Duodenal mucosa (tissue), 2 donors: ENCODE measurements at regions not wholly inside any gene's neighbourhood (a gene's known extent, or its start where the extent isn't known, plus 50 kb on each side); places are given as distances from the start of the nearest gene placed in this dataset.
"Not testable (repeated sequence)": the region's sequence is repeated elsewhere in the genome, so short reads cannot be mapped to it uniquely, and the experiment has no call there.

Source experiments
- H3K27ac ChIP-seq: one replicate; pipeline ENCODE4 v1.7.0; 2013; ENCODE audit warnings: low read depth, low read length
- H3K27me3 ChIP-seq, 2 donors: one replicate each; pipeline ENCODE4 v1.7.0; 2013; ENCODE audit warnings: low read length in 2 of 2, control low read depth in 1 of 2; ENCODE audit not compliant: insufficient read depth in 2 of 2, control insufficient read depth in 1 of 2
- H3K36me3 ChIP-seq, 2 donors: one replicate each; pipeline ENCODE4 v1.7.0; 2013; ENCODE audit warnings: low read length in 2 of 2, control low read depth in 1 of 2; ENCODE audit not compliant: insufficient read depth in 2 of 2, control insufficient read depth in 1 of 2
- H3K4me1 ChIP-seq, 2 donors: one replicate each; pipeline ENCODE4 v1.7.0; 2013; ENCODE audit warnings: low read length in 2 of 2, control low read depth in 1 of 2; ENCODE audit not compliant: insufficient read depth in 2 of 2, control insufficient read depth in 1 of 2
- H3K4me3 ChIP-seq, 2 donors: one replicate each; pipeline ENCODE4 v1.7.0; 2013; ENCODE audit warnings: low read length in 2 of 2, low read depth in 1 of 2
- H3K9ac ChIP-seq, 2 donors: one replicate each; pipeline ENCODE4 v1.7.0; 2013; ENCODE audit warnings: low read length in 2 of 2, low read depth in 1 of 2
- H3K9me3 ChIP-seq, 2 donors: one replicate each; pipeline ENCODE4 v1.7.0; 2013; ENCODE audit warnings: low read length in 2 of 2, control low read depth in 1 of 2; ENCODE audit not compliant: control insufficient read depth in 1 of 2

- H3K4me3 ChIP-seq, H3K9me3 ChIP-seq, H3K9ac ChIP-seq, H3K27ac ChIP-seq, H3K36me3 ChIP-seq, H3K27me3 ChIP-seq, H3K4me1 ChIP-seq: not testable (repeated sequence)
Observed at GRCh38 chr5:124836314-124836713, 89.9 kb upstream of the ZNF608 start.

- Histone ChIP-seq H3K27me3 (no peaks in the 10 kb centered on the region), H3K9me3 (no peaks in the 10 kb centered on the region), H3K27ac (no peak overlapping the region), H3K4me1 (no peaks in the 10 kb centered on the region), H3K4me3 (no peak overlapping the region), H3K9ac (no peak overlapping the region), H3K36me3 (no peaks in the 10 kb centered on the region)
Observed at GRCh38 chr5:124839371-124839998, 93.0 kb upstream of the ZNF608 start.

- H3K4me3 ChIP-seq: no peak overlapping the region
- H3K27ac ChIP-seq: no peak overlapping the region
- H3K9ac ChIP-seq: no peak overlapping the region
- H3K27me3 ChIP-seq: no peaks in the 10 kb centered on the region
- H3K36me3 ChIP-seq: no peaks in the 10 kb centered on the region
- no peaks in the 10 kb centered on the region for H3K4me1 ChIP-seq
- no peaks in the 10 kb centered on the region for H3K9me3 ChIP-seq
Observed at GRCh38 chr5:124841829-124842712, 95.6 kb upstream of the ZNF608 start.

DNA sequence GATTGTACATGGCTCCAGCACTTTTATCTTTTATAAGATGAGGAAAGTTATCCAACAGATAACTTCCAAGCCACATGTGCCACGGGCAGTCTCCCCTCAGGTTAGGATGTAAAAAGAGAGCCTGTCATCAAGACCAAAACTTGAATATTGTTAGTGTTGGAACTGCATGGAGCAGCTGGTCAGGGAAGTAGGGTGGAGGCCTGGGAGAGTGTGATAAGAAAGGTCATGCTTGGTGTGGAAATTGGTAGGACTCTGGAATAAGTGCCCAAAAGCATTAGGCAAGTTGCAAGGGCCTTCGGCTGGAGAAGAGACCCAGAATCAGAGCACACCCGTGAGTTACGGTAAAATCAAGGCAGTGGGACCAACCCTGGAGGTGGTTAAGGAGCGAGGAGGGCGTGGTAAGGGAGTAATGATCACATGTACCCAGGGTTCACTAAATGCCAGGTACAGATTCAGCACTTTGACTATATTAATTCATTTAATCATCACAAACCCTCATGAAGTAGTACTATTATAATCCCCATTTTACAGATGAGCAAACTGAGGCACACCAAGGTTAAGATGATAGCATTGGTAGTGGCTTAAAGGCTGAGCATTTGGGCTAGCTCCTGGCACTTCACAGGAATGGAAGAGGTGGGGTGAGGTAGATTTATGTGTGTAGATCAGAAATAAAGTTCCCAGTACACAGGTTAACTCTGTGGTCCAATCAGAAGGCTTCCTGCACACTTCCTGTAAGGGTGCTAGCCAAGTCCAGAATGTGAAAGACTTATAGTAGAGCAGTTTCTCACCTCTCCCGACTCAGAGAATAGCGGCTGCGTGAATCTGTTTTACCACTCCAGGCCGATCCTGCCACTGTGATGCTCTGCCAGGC is 96.5 kb upstream of the ZNF608 start:
- H3K9ac ChIP-seq: no peak overlapping the region
- H3K36me3 ChIP-seq: no peaks in the 10 kb centered on the region
- no peak overlapping the region for H3K4me3 ChIP-seq
- no peaks in the 10 kb centered on the region for H3K4me1 ChIP-seq
- H3K9me3 ChIP-seq: no peaks in the 10 kb centered on the region
- no peak overlapping the region for H3K27ac ChIP-seq
- H3K27me3 ChIP-seq: no peaks in the 10 kb centered on the region

DNA sequence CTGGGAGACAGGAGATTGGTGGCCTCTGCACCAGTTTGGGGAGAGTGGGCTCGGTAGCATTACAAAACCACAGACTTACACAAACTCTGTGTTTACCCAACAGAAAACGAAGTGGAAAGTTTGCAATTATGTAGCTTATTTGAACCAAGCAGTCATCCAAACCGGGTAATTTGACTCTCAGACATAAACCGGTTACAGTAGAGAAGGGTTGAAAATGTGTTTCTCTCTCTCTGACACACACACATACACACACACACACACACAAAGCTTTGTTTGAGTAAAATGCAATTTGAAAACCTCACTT is 97.1 kb upstream of the ZNF608 start:
- H3K9me3 ChIP-seq: no peaks in the 10 kb centered on the region
- H3K27me3 ChIP-seq: no peaks in the 10 kb centered on the region
- H3K4me1 ChIP-seq: no peaks in the 10 kb centered on the region
- H3K36me3 ChIP-seq: no peaks in the 10 kb centered on the region
- H3K9ac ChIP-seq: no peak overlapping the region
- no peak overlapping the region for H3K27ac ChIP-seq
- no peak overlapping the region for H3K4me3 ChIP-seq

GRCh38 chr5:124844371-124844920 is 98.0 kb upstream of the ZNF608 start:
- Histone ChIP-seq H3K9me3 (no peaks in the 10 kb centered on the region), H3K36me3 (no peaks in the 10 kb centered on the region), H3K4me3 (no peak overlapping the region), H3K27me3 (no peaks in the 10 kb centered on the region), H3K9ac (no peak overlapping the region), H3K27ac (no peak overlapping the region), H3K4me1 (no peaks in the 10 kb centered on the region)

DNA sequence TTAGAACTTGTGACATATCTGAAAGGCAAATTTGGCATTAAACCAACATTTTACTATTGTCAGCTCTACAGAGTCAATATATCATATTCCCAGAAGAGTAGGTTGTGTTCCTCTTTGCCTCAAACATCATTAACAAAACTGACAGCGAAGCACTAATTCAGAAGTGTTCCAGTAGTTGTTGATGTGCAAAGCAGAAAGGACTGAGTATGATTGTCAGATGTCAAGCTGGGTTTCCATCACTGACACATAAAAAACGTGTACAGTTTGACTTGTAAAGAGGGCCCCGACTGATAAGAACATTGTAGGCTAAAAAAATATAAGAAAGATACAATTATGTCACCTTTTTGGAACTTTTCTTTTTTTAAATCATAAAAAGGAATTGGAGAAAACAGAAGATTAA is 101.5 kb upstream of the ZNF608 start:
- Histone ChIP-seq H3K36me3 (no peaks in the 10 kb centered on the region), H3K4me3 (no peak overlapping the region), H3K4me1 (no peaks in the 10 kb centered on the region), H3K9ac (no peak overlapping the region), H3K9me3 (no peaks in the 10 kb centered on the region), H3K27ac (no peak overlapping the region), H3K27me3 (no peaks in the 10 kb centered on the region)

GRCh38 chr5:124849774-124850173 is 103.3 kb upstream of the ZNF608 start:
- Histone ChIP-seq H3K4me3 (no peak overlapping the region), H3K4me1 (no peaks in the 10 kb centered on the region), H3K27ac (no peak overlapping the region), H3K36me3 (no peaks in the 10 kb centered on the region), H3K9me3 (no peaks in the 10 kb centered on the region), H3K9ac (no peak overlapping the region), H3K27me3 (no peaks in the 10 kb centered on the region)

- H3K27me3 ChIP-seq: no peaks in the 10 kb centered on the region
- H3K9ac ChIP-seq: no peak overlapping the region
- H3K4me1 ChIP-seq: no peaks in the 10 kb centered on the region
- no peak overlapping the region for H3K27ac ChIP-seq
- no peaks in the 10 kb centered on the region for H3K36me3 ChIP-seq
- H3K9me3 ChIP-seq: no peaks in the 10 kb centered on the region
- H3K4me3 ChIP-seq: no peak overlapping the region
Observed at GRCh38 chr5:124856726-124857125, 110.3 kb upstream of the ZNF608 start.

DNA sequence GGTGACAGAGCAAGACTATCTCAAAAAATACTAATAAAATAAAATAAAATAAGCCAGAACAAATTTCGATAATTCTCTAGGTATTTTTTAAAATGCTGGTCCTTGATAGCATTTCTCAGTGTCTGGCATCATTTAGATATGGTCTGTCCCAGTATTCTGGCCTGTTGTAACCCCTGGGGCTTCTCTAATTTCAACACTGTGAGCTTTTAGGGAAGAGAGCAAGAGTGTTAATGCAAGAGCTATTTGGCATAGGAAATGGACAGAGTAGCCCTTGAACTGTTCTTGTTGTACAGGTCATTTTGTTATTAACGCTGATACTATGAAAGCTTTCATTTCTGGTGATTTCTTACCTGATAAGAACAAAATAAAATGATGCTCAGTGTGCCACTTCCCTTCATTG is 112.2 kb upstream of the ZNF608 start:
- Histone ChIP-seq H3K9ac (no peak overlapping the region), H3K4me1 (no peaks in the 10 kb centered on the region), H3K27ac (no peak overlapping the region), H3K27me3 (no peaks in the 10 kb centered on the region), H3K36me3 (no peaks in the 10 kb centered on the region), H3K9me3 (no peaks in the 10 kb centered on the region), H3K4me3 (no peak overlapping the region)
